ENCODE measurements at regions not wholly inside any gene's neighbourhood (a gene's known extent, or its start where the extent isn't known, plus 50 kb on each side); places are given as distances from the start of the nearest gene placed in this dataset.
A peak's percentile ranks its signal among the peaks of the same experiment; 100 is the strongest.
"Not testable (repeated sequence)": the region's sequence is repeated elsewhere in the genome, so short reads cannot be mapped to it uniquely, and the experiment has no call there.

GRCh38 chr1:8244304-8244703 lies 73.6 kb upstream of the SLC45A1 start:
- Mint-ChIP-seq H3K27me3 (peaks cover 0 to 14% (median 8%) of the 10 kb centered on the region in 5 donors), H3K4me1 (peaks cover 0 to 7% (median 6%) of the 10 kb centered on the region in 4 donors)

GRCh38 chr1:8242498-8242897 lies 75.4 kb upstream of the SLC45A1 start:
- no peak for DNase-seq
- Mint-ChIP-seq H3K36me3 (no peaks in the 10 kb centered on the region), H3K4me1 (peaks cover 0 to 7% (median 6%) of the 10 kb centered on the region in 4 donors), H3K9me3 (no peaks in the 10 kb centered on the region), H3K27ac (no peak overlapping the region), H3K4me3 (no peak overlapping the region), H3K27me3 (peaks cover 0 to 16% (median 8%) of the 10 kb centered on the region in 5 donors)
- POLR2A ChIA-PET: no interaction called here
- no peak for ATAC-seq

More at GRCh38 chr1:8244304-8244703, 73.6 kb upstream of the SLC45A1 start:
- no peak overlapping the region for H3K27ac Mint-ChIP-seq
- no peaks in the 10 kb centered on the region for H3K36me3 Mint-ChIP-seq
- no peak overlapping the region for H3K4me3 Mint-ChIP-seq
- no peaks in the 10 kb centered on the region for H3K9me3 Mint-ChIP-seq
- POLR2A ChIA-PET: no interaction called here
- ATAC-seq: no peak
- no peak for DNase-seq

- Mint-ChIP-seq H3K27me3 (peaks cover 0 to 16% (median 8%) of the 10 kb centered on the region in 5 donors), H3K4me1 (peaks cover 0 to 7% (median 6%) of the 10 kb centered on the region in 4 donors), H3K9me3 (no peaks in the 10 kb centered on the region), H3K36me3 (no peaks in the 10 kb centered on the region), H3K27ac (peak overlapping the region in 3 of 10 donors; percentile 40 to 87 (median 43)), H3K4me3 (no peak overlapping the region)
- DNase-seq (no peak), ATAC-seq (no peak)
- POLR2A ChIA-PET: no interaction called here
Measured at GRCh38 chr1:8241417-8242014, 76.4 kb upstream of the SLC45A1 start.

- Mint-ChIP-seq H3K27me3 (peaks cover 3 to 32% (median 16%) of the 10 kb centered on the region in 5 donors), H3K9me3 (no peaks in the 10 kb centered on the region), H3K4me3 (no peak overlapping the region), H3K4me1 (peaks cover 0 to 7% (median 6%) of the 10 kb centered on the region in 4 donors), H3K36me3 (no peaks in the 10 kb centered on the region), H3K27ac (no peak overlapping the region)
- POLR2A ChIA-PET: interaction anchor here (0.6 kb wide), 1 partner anchor 108 kb away, joined by 3 read pairs; no protein-coding TSS in a partner anchor
- ATAC-seq (no peak), DNase-seq (no peak)
Measured at GRCh38 chr1:8239306-8240023, 78.4 kb upstream of the SLC45A1 start.

GRCh38 chr1:8239039-8239305 lies 78.9 kb upstream of the SLC45A1 start:
- Mint-ChIP-seq H3K4me3 (no peak overlapping the region), H3K27ac (no peak overlapping the region), H3K27me3 (peaks cover 3 to 35% (median 17%) of the 10 kb centered on the region in 5 donors), H3K36me3 (no peaks in the 10 kb centered on the region), H3K9me3 (no peaks in the 10 kb centered on the region), H3K4me1 (peaks cover 0 to 7% (median 6%) of the 10 kb centered on the region in 4 donors)
- no peak for ATAC-seq
- DNase-seq: no peak
- POLR2A ChIA-PET: interaction anchor here (0.6 kb wide), 1 partner anchor 108 kb away, joined by 3 read pairs; no protein-coding TSS in a partner anchor

GRCh38 chr1:8238141-8239038 lies 79.5 kb upstream of the SLC45A1 start:
- H3K4me1 Mint-ChIP-seq: peaks cover 0 to 7% (median 6%) of the 10 kb centered on the region in 4 donors
- ATAC-seq: no peak
- H3K9me3 Mint-ChIP-seq: no peaks in the 10 kb centered on the region
- H3K36me3 Mint-ChIP-seq: no peaks in the 10 kb centered on the region
- no peak overlapping the region for H3K27ac Mint-ChIP-seq
- POLR2A ChIA-PET: no interaction called here
- H3K27me3 Mint-ChIP-seq: peaks cover 3 to 35% (median 17%) of the 10 kb centered on the region in 5 donors
- no peak overlapping the region for H3K4me3 Mint-ChIP-seq
- DNase-seq: no peak

GRCh38 chr1:8232036-8232757 lies 85.7 kb upstream of the SLC45A1 start:
- Mint-ChIP-seq H3K36me3 (peaks cover 0 to 3% (median 0%) of the 10 kb centered on the region in 3 donors), H3K4me3 (no peak overlapping the region), H3K9me3 (peaks cover 0 to 11% (median 4%) of the 10 kb centered on the region in 9 donors), H3K27me3 (peaks cover 11 to 41% (median 26%) of the 10 kb centered on the region in 5 donors), H3K4me1 (peaks cover 0 to under 1% (median 0%) of the 10 kb centered on the region in 4 donors), H3K27ac (peak overlapping the region in 3 of 10 donors; percentile 7 to 73 (median 23))
- ATAC-seq (no peak), DNase-seq (no peak)
- POLR2A ChIA-PET: no interaction called here

- no peak overlapping the region for H3K4me3 Mint-ChIP-seq
- POLR2A ChIA-PET: no interaction called here
- no peak for DNase-seq
- H3K27me3 Mint-ChIP-seq: peaks cover 15 to 41% (median 33%) of the 10 kb centered on the region in 5 donors
- H3K4me1 Mint-ChIP-seq: peaks cover 0 to 4% (median 0%) of the 10 kb centered on the region in 4 donors
- peaks cover 0 to 16% (median 7%) of the 10 kb centered on the region in 9 donors for H3K9me3 Mint-ChIP-seq
- no peak overlapping the region for H3K27ac Mint-ChIP-seq
- peaks cover 0 to 8% (median 0%) of the 10 kb centered on the region in 3 donors for H3K36me3 Mint-ChIP-seq
- ATAC-seq: no peak
Measured at GRCh38 chr1:8230292-8230621, 87.7 kb upstream of the SLC45A1 start.

GRCh38 chr1:8228253-8228652 lies 89.7 kb upstream of the SLC45A1 start:
- POLR2A ChIA-PET: interaction anchor here (1.1 kb wide), 1 partner anchor 76 kb away, joined by 3 read pairs; no protein-coding TSS in a partner anchor
- Mint-ChIP-seq H3K27me3 (peaks cover 11 to 48% (median 36%) of the 10 kb centered on the region in 5 donors), H3K4me3 (no peak overlapping the region), H3K9me3 (peaks cover 0 to 16% (median 7%) of the 10 kb centered on the region in 9 donors), H3K27ac (peak overlapping the region in 1 of 10 donors; percentile 45), H3K4me1 (peaks cover 0 to 6% (median 0%) of the 10 kb centered on the region in 4 donors), H3K36me3 (peaks cover 0 to 8% (median 0%) of the 10 kb centered on the region in 3 donors)
- DNase-seq (no peak), ATAC-seq (no peak)

- not testable (repeated sequence) for H3K27ac Mint-ChIP-seq, H3K4me1 Mint-ChIP-seq, H3K36me3 Mint-ChIP-seq, DNase-seq, ATAC-seq, H3K4me3 Mint-ChIP-seq
- POLR2A ChIA-PET: interaction anchor here (1.1 kb wide), 1 partner anchor 75 kb away, joined by 3 read pairs; no protein-coding TSS in a partner anchor
- Mint-ChIP-seq H3K9me3 (peaks cover 0 to 16% (median 7%) of the 10 kb centered on the region in 9 donors), H3K27me3 (peaks cover 11 to 54% (median 37%) of the 10 kb centered on the region in 5 donors)
Measured at GRCh38 chr1:8227674-8228073, 90.2 kb upstream of the SLC45A1 start.

GRCh38 chr1:8226747-8227146 lies 91.2 kb upstream of the SLC45A1 start:
- no peak overlapping the region for H3K4me3 Mint-ChIP-seq
- POLR2A ChIA-PET: no interaction called here
- no peak for DNase-seq
- H3K4me1 Mint-ChIP-seq: peaks cover 0 to 6% (median 0%) of the 10 kb centered on the region in 4 donors
- peaks cover 0 to 16% (median 7%) of the 10 kb centered on the region in 9 donors for H3K9me3 Mint-ChIP-seq
- ATAC-seq: no peak
- peaks cover 13 to 55% (median 35%) of the 10 kb centered on the region in 5 donors for H3K27me3 Mint-ChIP-seq
- peaks cover 0 to 8% (median 0%) of the 10 kb centered on the region in 3 donors for H3K36me3 Mint-ChIP-seq
- no peak overlapping the region for H3K27ac Mint-ChIP-seq

GRCh38 chr1:8226024-8226423 lies 91.9 kb upstream of the SLC45A1 start:
- H3K36me3 Mint-ChIP-seq, DNase-seq, H3K4me1 Mint-ChIP-seq, H3K27ac Mint-ChIP-seq, POLR2A ChIA-PET, H3K4me3 Mint-ChIP-seq, ATAC-seq: not testable (repeated sequence)
- peaks cover 0 to 16% (median 7%) of the 10 kb centered on the region in 9 donors for H3K9me3 Mint-ChIP-seq
- peaks cover 14 to 60% (median 36%) of the 10 kb centered on the region in 5 donors for H3K27me3 Mint-ChIP-seq
